ENCODE measurements at regions not wholly inside any gene's neighbourhood (a gene's known extent, or its start where the extent isn't known, plus 50 kb on each side); places are given as distances from the start of the nearest gene placed in this dataset.

DNA sequence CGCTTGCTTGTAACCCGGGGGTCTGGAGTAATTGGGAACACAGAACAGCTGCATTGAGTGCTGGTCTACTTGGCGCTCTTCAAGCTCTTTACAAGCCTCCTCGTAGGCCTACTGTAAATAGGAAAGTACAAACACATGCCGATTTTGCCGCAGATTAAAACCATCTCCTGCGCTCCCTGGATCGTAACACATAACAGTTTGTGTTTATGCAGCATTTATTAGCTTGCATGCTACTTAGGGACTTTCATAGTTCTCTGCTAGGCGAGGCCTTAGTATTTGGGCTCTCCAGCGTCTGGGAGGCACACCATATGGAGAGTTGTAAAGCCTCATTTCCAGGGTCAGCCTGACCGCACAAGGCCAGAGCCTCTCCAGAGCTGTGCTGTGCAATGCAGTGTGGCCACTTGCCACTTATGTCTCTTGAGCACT, 84.0 kb upstream of the HAAO start:
- TF ChIP-seq, protein P1, sequence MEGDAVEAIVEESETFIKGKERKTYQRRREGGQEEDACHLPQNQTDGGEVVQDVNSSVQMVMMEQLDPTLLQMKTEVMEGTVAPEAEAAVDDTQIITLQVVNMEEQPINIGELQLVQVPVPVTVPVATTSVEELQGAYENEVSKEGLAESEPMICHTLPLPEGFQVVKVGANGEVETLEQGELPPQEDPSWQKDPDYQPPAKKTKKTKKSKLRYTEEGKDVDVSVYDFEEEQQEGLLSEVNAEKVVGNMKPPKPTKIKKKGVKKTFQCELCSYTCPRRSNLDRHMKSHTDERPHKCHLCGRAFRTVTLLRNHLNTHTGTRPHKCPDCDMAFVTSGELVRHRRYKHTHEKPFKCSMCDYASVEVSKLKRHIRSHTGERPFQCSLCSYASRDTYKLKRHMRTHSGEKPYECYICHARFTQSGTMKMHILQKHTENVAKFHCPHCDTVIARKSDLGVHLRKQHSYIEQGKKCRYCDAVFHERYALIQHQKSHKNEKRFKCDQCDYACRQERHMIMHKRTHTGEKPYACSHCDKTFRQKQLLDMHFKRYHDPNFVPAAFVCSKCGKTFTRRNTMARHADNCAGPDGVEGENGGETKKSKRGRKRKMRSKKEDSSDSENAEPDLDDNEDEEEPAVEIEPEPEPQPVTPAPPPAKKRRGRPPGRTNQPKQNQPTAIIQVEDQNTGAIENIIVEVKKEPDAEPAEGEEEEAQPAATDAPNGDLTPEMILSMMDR (IDR thresholded peaks at IDR 0.05), result no peak
- TF ChIP-seq POLR2AphosphoS5 (IDR thresholded peaks at IDR 0.05; ENCODE audit: low read depth, low read length) (no peak), SIN3A (IDR thresholded peaks at IDR 0.05; ENCODE audit: borderline replicate concordance, insufficient read depth, low read depth, low read length) (no peak)
- TF ChIP-seq, protein P2, sequence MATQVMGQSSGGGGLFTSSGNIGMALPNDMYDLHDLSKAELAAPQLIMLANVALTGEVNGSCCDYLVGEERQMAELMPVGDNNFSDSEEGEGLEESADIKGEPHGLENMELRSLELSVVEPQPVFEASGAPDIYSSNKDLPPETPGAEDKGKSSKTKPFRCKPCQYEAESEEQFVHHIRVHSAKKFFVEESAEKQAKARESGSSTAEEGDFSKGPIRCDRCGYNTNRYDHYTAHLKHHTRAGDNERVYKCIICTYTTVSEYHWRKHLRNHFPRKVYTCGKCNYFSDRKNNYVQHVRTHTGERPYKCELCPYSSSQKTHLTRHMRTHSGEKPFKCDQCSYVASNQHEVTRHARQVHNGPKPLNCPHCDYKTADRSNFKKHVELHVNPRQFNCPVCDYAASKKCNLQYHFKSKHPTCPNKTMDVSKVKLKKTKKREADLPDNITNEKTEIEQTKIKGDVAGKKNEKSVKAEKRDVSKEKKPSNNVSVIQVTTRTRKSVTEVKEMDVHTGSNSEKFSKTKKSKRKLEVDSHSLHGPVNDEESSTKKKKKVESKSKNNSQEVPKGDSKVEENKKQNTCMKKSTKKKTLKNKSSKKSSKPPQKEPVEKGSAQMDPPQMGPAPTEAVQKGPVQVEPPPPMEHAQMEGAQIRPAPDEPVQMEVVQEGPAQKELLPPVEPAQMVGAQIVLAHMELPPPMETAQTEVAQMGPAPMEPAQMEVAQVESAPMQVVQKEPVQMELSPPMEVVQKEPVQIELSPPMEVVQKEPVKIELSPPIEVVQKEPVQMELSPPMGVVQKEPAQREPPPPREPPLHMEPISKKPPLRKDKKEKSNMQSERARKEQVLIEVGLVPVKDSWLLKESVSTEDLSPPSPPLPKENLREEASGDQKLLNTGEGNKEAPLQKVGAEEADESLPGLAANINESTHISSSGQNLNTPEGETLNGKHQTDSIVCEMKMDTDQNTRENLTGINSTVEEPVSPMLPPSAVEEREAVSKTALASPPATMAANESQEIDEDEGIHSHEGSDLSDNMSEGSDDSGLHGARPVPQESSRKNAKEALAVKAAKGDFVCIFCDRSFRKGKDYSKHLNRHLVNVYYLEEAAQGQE (IDR thresholded peaks at IDR 0.05; ENCODE audit: insufficient read depth in 1 of 2, low read depth in 2 of 2, low read length in 1 of 2), result no peak

All from Panc1 (cell line).